ENCODE measurements at regions not wholly inside any gene's neighbourhood (a gene's known extent, or its start where the extent isn't known, plus 50 kb on each side); places are given as distances from the start of the nearest gene placed in this dataset.

DNA sequence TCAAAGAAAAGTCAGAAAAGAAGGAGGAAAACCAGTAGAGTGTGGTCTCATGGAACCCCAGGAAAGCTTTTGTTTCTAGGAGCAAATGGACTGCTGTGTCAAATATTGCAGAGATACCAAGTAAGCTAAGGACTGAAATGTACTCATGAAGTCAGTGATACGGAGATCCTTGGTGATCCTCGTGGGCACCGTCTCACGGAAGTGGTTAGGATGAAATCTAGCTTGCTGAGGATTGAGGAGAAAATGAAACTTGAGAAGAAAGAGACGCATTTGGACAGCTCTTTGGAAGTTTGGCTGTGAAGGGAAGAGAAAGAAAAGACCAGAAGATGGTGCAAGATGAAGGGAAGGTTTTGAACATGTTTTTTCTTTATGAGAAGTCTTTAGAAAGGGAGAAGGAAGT is 104.0 kb upstream of the CCND2 start:
- Histone ChIP-seq H4K20me1 (ENCODE audit: insufficient read depth, low read length) (no peaks in the 10 kb centered on the region), H3K4ac (ENCODE audit: low read depth, low read length) (no peak overlapping the region), H3K4me2 (ENCODE audit: low read depth, low read length) (no peak overlapping the region), H2BK20ac (ENCODE audit: low read depth, low read length) (no peak overlapping the region), H4K91ac (ENCODE audit: insufficient read depth, low read depth, low read length) (no peak overlapping the region), H4K8ac (ENCODE audit: low read depth in 2 of 2, low read length in 2 of 2) (no peak overlapping the region), H2AK5ac (ENCODE audit: low read depth, low read length) (no peak overlapping the region), H2BK5ac (ENCODE audit: low read depth, low read length, poor library complexity, severe bottlenecking) (no peak overlapping the region), H2AFZ (replicated peaks; ENCODE audit: low read length, poor library complexity) (no peak overlapping the region), H3K9me3 (ENCODE audit: control insufficient read depth, insufficient read depth, low read length) (no peaks in the 10 kb centered on the region), H3K9me1 (ENCODE audit: insufficient read depth, low read length) (no peaks in the 10 kb centered on the region), H3K4me3 (ENCODE audit: insufficient read depth, low read depth, low read length) (no peak overlapping the region), H3K27ac (ENCODE audit: insufficient read depth, low read length) (no peak overlapping the region), H2BK15ac (ENCODE audit: low read depth, low read length) (no peak overlapping the region), H4K5ac (ENCODE audit: low read depth, low read length) (no peak overlapping the region), H3K9ac (ENCODE audit: low read depth, low read length) (no peak overlapping the region), H3K79me1 (ENCODE audit: low read depth in 1 of 2, low read length in 2 of 2) (no peaks in the 10 kb centered on the region), H3K36me3 (ENCODE audit: control insufficient read depth, insufficient read depth, low read length) (no peaks in the 10 kb centered on the region), H2BK120ac (ENCODE audit: low read depth, low read length) (no peak overlapping the region), H3K23ac (ENCODE audit: low read depth, low read length) (no peak overlapping the region), H3K56ac (ENCODE audit: extremely low read depth, insufficient read depth, low read length) (no peak overlapping the region), H3K18ac (ENCODE audit: low read depth, low read length) (no peak overlapping the region), H3K27me3 (ENCODE audit: control insufficient read depth, insufficient read depth, low read length) (no peaks in the 10 kb centered on the region; the same call in 1 of the 2 replicates), H3K14ac (replicated peaks; ENCODE audit: low read depth, low read length) (no peak overlapping the region), H2AK9ac (replicated peaks; ENCODE audit: low read depth, low read length, poor library complexity) (no peak overlapping the region), H3K4me1 (ENCODE audit: control insufficient read depth, insufficient read depth, low read length) (peaks cover 2% of the 10 kb centered on the region; the same call in 1 of the 2 replicates)
- ATAC-seq (ENCODE audit: low read depth), result no peak
- ChIA-PET POLR2A (ENCODE audit: unreplicated experiment) (no interaction called here), CTCF (interaction anchor here (0.6 kb wide), 2 partner anchors 39 to 1535 kb away, joined by 3 to 5 read pairs; no protein-coding TSS in a partner anchor)
- in situ Hi-C loops (cut with MboI; ENCODE audit: low sequenced_read_pairs) (no loop called here), intact Hi-C loops (cut with micrococcal nuclease) (no loop called here), dilution Hi-C loops (cut with HindIII; ENCODE audit: low sequenced_read_pairs, unreplicated experiment) (no loop called here)
- DNase-seq, result no peak
- no TSS peak for BruUV-seq (replicated peaks)
- WGBS, 2 experiments (ENCODE audit: extremely low coverage in 2 of 2, insufficient read length in 1 of 2), result 88% methylated on average over 5 of the region's 5 CpGs; no CpG with 5 or more reads in 1 of the 2 experiments
- TF ChIP-seq, protein P1, sequence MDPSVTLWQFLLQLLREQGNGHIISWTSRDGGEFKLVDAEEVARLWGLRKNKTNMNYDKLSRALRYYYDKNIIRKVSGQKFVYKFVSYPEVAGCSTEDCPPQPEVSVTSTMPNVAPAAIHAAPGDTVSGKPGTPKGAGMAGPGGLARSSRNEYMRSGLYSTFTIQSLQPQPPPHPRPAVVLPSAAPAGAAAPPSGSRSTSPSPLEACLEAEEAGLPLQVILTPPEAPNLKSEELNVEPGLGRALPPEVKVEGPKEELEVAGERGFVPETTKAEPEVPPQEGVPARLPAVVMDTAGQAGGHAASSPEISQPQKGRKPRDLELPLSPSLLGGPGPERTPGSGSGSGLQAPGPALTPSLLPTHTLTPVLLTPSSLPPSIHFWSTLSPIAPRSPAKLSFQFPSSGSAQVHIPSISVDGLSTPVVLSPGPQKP (IDR thresholded peaks at IDR 0.05; ENCODE audit: borderline replicate concordance, low read depth, low read length), result no peak
- no peak for TF ChIP-seq MXI1 (IDR thresholded peaks at IDR 0.05; ENCODE audit: borderline replicate concordance, low read depth, low read length)
- TF ChIP-seq RAD21 (IDR thresholded peaks at IDR 0.05; ENCODE audit: low read length), result no peak
- no peak for TF ChIP-seq CHD1 (IDR thresholded peaks at IDR 0.05; ENCODE audit: low read depth, low read length)
- no peak for TF ChIP-seq RCOR1 (IDR thresholded peaks at IDR 0.05; ENCODE audit: insufficient replicate concordance, low read length)
- TF ChIP-seq RFX5 (IDR thresholded peaks at IDR 0.05; ENCODE audit: low read depth, low read length), result no peak

Measured in IMR-90 (cell line).